ENCODE measurements at regions not wholly inside any gene's neighbourhood (a gene's known extent, or its start where the extent isn't known, plus 50 kb on each side); places are given as distances from the start of the nearest gene placed in this dataset.

GRCh38 chr3:159517105-159517504 lies 471.5 kb upstream of the IL12A start:
- TF ChIP-seq POLR2A (IDR thresholded peaks at IDR 0.05; ENCODE audit: extremely low read depth, insufficient read length): no peak
- no peak for TF ChIP-seq CTCF (IDR thresholded peaks at IDR 0.05; ENCODE audit: low read depth, low read length)
- TF ChIP-seq MAX (IDR thresholded peaks at IDR 0.05; ENCODE audit: low read depth, low read length): no peak

Measured in NB4 (cell line).